GM23248 (cell line): ENCODE measurements at regions not wholly inside any gene's neighbourhood (a gene's known extent, or its start where the extent isn't known, plus 50 kb on each side); places are given as distances from the start of the nearest gene placed in this dataset.

Source experiments
- EZH2 ChIP-seq: fragments of 200-600 bp; sonication (generic); IDR thresholded peaks from 2 replicates; pipeline ENCODE4 v1.6.1; 2018; ENCODE audit warnings: antibody characterized with exemption, mild to moderate bottlenecking; ENCODE audit not compliant: insufficient read depth, poor library complexity, severe bottlenecking
- EZH2phosphoT487 ChIP-seq: fragments of 200-600 bp; sonication (generic); IDR thresholded peaks from 2 replicates; pipeline ENCODE4 v1.6.1; 2018; ENCODE audit warnings: antibody characterized with exemption, moderate library complexity, mild to moderate bottlenecking, low read depth; ENCODE audit not compliant: insufficient read depth

GRCh38 chr3:110940055-110940454 is 131.6 kb upstream of the NECTIN3 start:
- TF ChIP-seq EZH2: no peak
- TF ChIP-seq EZH2phosphoT487: no peak
